DND-41 (cell line): ENCODE measurements at regions not wholly inside any gene's neighbourhood (a gene's known extent, or its start where the extent isn't known, plus 50 kb on each side); places are given as distances from the start of the nearest gene placed in this dataset.

Experiments used
- EZH2 ChIP-seq: IDR thresholded peaks from 3 replicates; pipeline ENCODE4 v1.6.1; 2012; ENCODE audit warnings: borderline replicate concordance, low read depth, mild to moderate bottlenecking, moderate library complexity, low read length, inconsistent platforms; ENCODE audit not compliant: severe bottlenecking
- TF ChIP-seq, protein P1 (sequence below): IDR thresholded peaks from 2 replicates; pipeline ENCODE4 v1.5.1; 2012; ENCODE audit warnings: borderline replicate concordance, low read length, moderate library complexity, mild to moderate bottlenecking; ENCODE audit not compliant: poor library complexity, severe bottlenecking; ENCODE audit errors: extremely low read depth

DNA sequence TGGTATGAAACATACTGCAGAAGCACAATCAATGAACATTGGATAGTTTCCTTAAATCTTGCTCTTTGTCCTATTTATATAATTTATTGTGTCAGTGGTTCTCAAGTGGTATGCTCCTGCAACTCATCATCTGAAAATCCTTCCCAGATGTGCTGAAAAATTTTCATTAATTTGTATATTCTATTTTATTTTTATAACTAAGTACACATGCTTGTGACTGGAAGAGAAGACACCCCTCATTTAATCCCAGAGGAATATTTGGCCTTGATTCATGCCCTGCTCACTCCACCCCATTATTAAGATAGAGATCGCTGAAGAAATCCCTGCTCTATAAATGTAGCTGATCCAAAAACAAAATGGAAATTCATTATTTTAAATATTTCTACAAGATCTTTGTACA lies 870.5 kb upstream of the CXADR start:
- TF ChIP-seq, protein P1, sequence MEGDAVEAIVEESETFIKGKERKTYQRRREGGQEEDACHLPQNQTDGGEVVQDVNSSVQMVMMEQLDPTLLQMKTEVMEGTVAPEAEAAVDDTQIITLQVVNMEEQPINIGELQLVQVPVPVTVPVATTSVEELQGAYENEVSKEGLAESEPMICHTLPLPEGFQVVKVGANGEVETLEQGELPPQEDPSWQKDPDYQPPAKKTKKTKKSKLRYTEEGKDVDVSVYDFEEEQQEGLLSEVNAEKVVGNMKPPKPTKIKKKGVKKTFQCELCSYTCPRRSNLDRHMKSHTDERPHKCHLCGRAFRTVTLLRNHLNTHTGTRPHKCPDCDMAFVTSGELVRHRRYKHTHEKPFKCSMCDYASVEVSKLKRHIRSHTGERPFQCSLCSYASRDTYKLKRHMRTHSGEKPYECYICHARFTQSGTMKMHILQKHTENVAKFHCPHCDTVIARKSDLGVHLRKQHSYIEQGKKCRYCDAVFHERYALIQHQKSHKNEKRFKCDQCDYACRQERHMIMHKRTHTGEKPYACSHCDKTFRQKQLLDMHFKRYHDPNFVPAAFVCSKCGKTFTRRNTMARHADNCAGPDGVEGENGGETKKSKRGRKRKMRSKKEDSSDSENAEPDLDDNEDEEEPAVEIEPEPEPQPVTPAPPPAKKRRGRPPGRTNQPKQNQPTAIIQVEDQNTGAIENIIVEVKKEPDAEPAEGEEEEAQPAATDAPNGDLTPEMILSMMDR, result no peak
- TF ChIP-seq EZH2, result no peak
